IPS-18a (cell line): ENCODE measurements at regions not wholly inside any gene's neighbourhood (a gene's known extent, or its start where the extent isn't known, plus 50 kb on each side); places are given as distances from the start of the nearest gene placed in this dataset.

ENCODE experiments used
- H3K27ac ChIP-seq: one replicate; pipeline ENCODE4 v1.5.1; 2013; ENCODE audit warnings: low read length
- H3K27me3 ChIP-seq: one replicate; pipeline ENCODE4 v1.6.1; 2013; ENCODE audit warnings: mild to moderate bottlenecking, low read length; ENCODE audit not compliant: control insufficient read depth, insufficient read depth
- H3K36me3 ChIP-seq: one replicate; pipeline ENCODE4 v1.6.1; 2013; ENCODE audit warnings: low read depth, low read length; ENCODE audit not compliant: control insufficient read depth
- H3K4me1 ChIP-seq: one replicate; pipeline ENCODE4 v1.6.1; 2013; ENCODE audit warnings: low read depth, low read length; ENCODE audit not compliant: control insufficient read depth
- H3K4me3 ChIP-seq: one replicate; pipeline ENCODE4 v1.5.1; 2013; ENCODE audit warnings: low read length
- H3K9ac ChIP-seq: one replicate; pipeline ENCODE4 v1.6.1; 2013; ENCODE audit warnings: mild to moderate bottlenecking, low read length, moderate library complexity
- H3K9me3 ChIP-seq: one replicate; pipeline ENCODE4 v1.6.1; 2013; ENCODE audit warnings: low read depth, low read length; ENCODE audit not compliant: control insufficient read depth

DNA sequence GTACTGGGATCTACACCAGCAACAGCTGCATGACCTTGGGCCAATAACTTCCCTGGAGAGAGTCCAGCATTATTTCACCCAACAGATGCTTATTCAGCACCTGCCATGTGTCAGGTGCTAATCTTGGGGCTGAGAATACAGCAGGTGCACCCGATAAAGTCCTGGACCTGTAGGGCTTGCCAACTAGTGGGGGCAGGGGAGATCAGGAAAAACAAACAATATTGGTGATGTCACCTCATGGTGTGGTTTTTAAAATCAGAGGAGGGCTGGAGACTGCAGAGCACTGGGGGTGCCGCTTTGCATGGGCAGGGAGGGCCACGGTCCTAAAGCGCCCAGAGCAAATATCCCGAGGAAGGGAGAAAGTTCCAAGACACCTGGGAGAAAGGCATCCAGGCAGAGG is 218.8 kb downstream of the C16orf95 start:
- Histone ChIP-seq H3K4me1 (peaks cover 22% of the 10 kb centered on the region), H3K27me3 (no peaks in the 10 kb centered on the region), H3K36me3 (no peaks in the 10 kb centered on the region), H3K27ac (no peak overlapping the region), H3K9ac (no peak overlapping the region), H3K9me3 (no peaks in the 10 kb centered on the region), H3K4me3 (no peak overlapping the region)

GRCh38 chr16:87098976-87099720 is 218.0 kb downstream of the C16orf95 start:
- Histone ChIP-seq H3K9me3 (no peaks in the 10 kb centered on the region), H3K9ac (no peak overlapping the region), H3K27me3 (no peaks in the 10 kb centered on the region), H3K36me3 (no peaks in the 10 kb centered on the region), H3K27ac (no peak overlapping the region), H3K4me3 (no peak overlapping the region), H3K4me1 (peaks cover 16% of the 10 kb centered on the region)

DNA sequence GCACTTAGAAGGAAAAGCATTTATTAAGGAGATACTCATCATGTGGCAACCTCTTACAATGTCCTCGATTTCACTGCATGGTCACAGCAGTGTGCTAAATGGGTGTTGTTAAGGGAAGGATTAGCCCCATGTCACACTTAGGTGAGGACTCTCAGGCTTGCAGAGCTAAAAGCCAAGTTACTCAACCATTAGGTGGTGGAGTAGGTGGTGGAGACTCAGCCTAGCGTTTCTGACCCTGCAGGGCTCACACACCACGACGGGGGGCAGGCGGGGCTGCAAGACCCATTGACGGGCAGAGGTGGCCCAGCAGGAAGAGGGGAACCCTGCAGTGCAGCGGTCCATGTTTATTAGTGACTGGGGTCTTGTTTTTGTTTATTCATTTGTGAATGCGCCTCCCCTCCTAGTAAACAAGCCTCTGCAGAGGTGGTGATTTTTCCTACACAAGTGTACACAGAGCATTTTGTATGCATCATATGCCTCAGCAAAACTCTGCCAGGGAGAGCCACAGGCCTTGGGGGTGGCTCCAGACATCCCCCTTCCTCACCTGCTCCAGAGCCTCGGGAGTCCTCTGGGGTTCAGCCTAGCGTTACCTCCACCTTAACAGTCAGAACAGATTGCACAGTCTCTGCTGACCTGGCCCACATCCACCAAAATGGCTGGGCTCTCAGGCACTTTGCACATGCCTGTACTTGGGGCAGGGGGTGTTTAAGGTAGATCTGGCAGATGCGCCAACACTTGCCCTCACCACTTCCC is 216.7 kb downstream of the C16orf95 start:
- H3K27ac ChIP-seq = no peak overlapping the region
- H3K9ac ChIP-seq = no peak overlapping the region
- no peaks in the 10 kb centered on the region for H3K27me3 ChIP-seq
- H3K4me3 ChIP-seq = no peak overlapping the region
- H3K36me3 ChIP-seq = no peaks in the 10 kb centered on the region
- no peaks in the 10 kb centered on the region for H3K9me3 ChIP-seq
- peaks cover 10% of the 10 kb centered on the region for H3K4me1 ChIP-seq

GRCh38 chr16:87101903-87102302 is 215.3 kb downstream of the C16orf95 start:
- no peaks in the 10 kb centered on the region for H3K9me3 ChIP-seq
- H3K36me3 ChIP-seq = no peaks in the 10 kb centered on the region
- H3K4me3 ChIP-seq = no peak overlapping the region
- no peak overlapping the region for H3K27ac ChIP-seq
- no peaks in the 10 kb centered on the region for H3K27me3 ChIP-seq
- peaks cover 10% of the 10 kb centered on the region for H3K4me1 ChIP-seq
- no peak overlapping the region for H3K9ac ChIP-seq

- no peaks in the 10 kb centered on the region for H3K27me3 ChIP-seq
- H3K9me3 ChIP-seq = no peaks in the 10 kb centered on the region
- no peak overlapping the region for H3K9ac ChIP-seq
- H3K4me1 ChIP-seq = peaks cover 11% of the 10 kb centered on the region
- H3K4me3 ChIP-seq = no peak overlapping the region
- H3K27ac ChIP-seq = no peak overlapping the region
- H3K36me3 ChIP-seq = no peaks in the 10 kb centered on the region
Measured at GRCh38 chr16:87107201-87107600, 210.0 kb downstream of the C16orf95 start.

DNA sequence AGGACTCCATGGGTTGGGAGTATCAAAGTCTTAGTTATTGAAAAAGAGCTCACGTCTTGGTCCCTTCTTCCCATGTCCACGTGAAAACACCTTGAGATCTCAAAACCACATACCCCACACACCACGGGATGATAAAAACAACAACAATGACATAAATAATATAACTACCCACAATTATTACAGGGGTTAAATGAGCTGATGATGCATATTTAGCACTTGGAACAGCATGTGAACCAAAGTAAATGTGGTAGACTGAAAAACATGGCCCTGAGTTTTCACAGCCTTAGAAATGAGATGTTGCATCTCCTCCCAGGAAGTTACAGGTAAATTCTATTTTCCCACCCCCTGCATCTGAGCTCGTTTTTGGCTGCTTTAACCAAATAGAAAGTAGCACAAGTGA is 208.9 kb downstream of the C16orf95 start:
- Histone ChIP-seq H3K9me3 (no peaks in the 10 kb centered on the region), H3K9ac (no peak overlapping the region), H3K27ac (no peak overlapping the region), H3K4me3 (no peak overlapping the region), H3K27me3 (no peaks in the 10 kb centered on the region), H3K4me1 (peaks cover 11% of the 10 kb centered on the region), H3K36me3 (no peaks in the 10 kb centered on the region)

DNA sequence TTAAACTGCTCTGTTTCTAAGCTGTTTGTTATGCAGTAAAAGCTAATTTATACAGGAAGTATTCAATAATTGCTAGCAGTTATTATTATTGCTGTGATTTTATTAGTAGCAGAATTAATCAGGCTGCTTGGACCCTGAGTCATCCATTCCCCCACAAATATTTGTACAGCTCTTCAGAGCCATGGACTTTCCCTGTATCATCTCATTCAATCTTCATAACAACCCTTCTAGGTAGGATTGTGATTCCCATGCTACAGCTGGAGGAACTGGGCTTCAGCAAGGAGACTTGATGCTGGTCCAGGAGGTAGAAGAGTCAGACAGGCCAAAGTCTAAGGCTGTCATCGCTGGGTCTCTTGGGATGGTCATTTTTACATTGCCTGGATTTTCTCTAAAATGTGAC is 208.3 kb downstream of the C16orf95 start:
- H3K36me3 ChIP-seq = no peaks in the 10 kb centered on the region
- no peak overlapping the region for H3K9ac ChIP-seq
- no peak overlapping the region for H3K4me3 ChIP-seq
- peaks cover 11% of the 10 kb centered on the region for H3K4me1 ChIP-seq
- no peaks in the 10 kb centered on the region for H3K9me3 ChIP-seq
- H3K27me3 ChIP-seq = no peaks in the 10 kb centered on the region
- no peak overlapping the region for H3K27ac ChIP-seq

- peaks cover 4% of the 10 kb centered on the region for H3K4me1 ChIP-seq
- no peak overlapping the region for H3K27ac ChIP-seq
- H3K4me3 ChIP-seq = no peak overlapping the region
- H3K36me3 ChIP-seq = no peaks in the 10 kb centered on the region
- H3K27me3 ChIP-seq = no peaks in the 10 kb centered on the region
- no peak overlapping the region for H3K9ac ChIP-seq
- no peaks in the 10 kb centered on the region for H3K9me3 ChIP-seq
Measured at GRCh38 chr16:87114832-87115231, 202.4 kb downstream of the C16orf95 start.

GRCh38 chr16:87115646-87116045 is 201.5 kb downstream of the C16orf95 start:
- H3K4me3 ChIP-seq = no peak overlapping the region
- no peak overlapping the region for H3K27ac ChIP-seq
- H3K36me3 ChIP-seq = no peaks in the 10 kb centered on the region
- no peak overlapping the region for H3K9ac ChIP-seq
- H3K27me3 ChIP-seq = no peaks in the 10 kb centered on the region
- H3K9me3 ChIP-seq = no peaks in the 10 kb centered on the region
- H3K4me1 ChIP-seq = no peaks in the 10 kb centered on the region

DNA sequence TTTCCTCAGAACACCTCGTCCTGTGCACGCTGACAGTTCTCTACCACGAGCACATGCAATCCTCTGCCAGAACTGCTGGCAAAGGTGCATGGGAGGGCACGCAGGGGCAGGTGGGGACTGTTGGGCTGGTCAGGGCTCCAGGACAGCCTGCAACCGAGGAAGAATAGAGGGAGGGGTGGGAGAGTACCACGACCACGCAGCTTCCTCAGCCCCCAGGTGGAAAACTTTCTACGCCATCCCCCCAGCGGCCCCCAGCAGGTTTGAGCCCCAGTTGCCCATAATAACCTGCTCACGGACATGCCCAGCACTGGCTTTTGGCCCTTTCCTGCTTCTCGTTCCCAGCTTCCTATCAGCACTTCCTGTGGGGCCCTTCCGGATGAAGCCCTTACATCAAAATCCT is 199.3 kb downstream of the C16orf95 start:
- H3K9me3 ChIP-seq = no peaks in the 10 kb centered on the region
- H3K4me1 ChIP-seq = no peaks in the 10 kb centered on the region
- H3K9ac ChIP-seq = no peak overlapping the region
- no peak overlapping the region for H3K4me3 ChIP-seq
- no peaks in the 10 kb centered on the region for H3K27me3 ChIP-seq
- H3K27ac ChIP-seq = no peak overlapping the region
- no peaks in the 10 kb centered on the region for H3K36me3 ChIP-seq

DNA sequence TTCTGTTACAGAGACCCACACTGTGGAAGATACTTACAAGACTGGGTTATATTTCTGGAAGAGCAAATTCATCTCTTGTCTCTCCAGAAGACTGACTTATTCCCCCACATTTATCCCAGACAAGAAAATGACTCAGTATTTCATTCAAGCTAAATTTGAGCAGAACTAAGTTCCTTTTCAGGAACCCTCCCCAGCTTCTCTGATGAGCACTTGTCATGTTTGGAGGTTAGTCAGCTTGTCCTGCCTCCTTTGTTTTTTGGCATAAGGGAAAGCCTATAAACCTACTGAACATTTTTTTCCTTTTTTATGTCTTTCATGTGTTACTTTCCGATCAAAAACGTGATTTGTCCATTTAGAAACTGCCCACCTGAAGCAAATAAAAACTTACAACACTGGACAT is 198.0 kb downstream of the C16orf95 start:
- H3K4me3 ChIP-seq = no peak overlapping the region
- no peak overlapping the region for H3K9ac ChIP-seq
- no peaks in the 10 kb centered on the region for H3K4me1 ChIP-seq

DNA sequence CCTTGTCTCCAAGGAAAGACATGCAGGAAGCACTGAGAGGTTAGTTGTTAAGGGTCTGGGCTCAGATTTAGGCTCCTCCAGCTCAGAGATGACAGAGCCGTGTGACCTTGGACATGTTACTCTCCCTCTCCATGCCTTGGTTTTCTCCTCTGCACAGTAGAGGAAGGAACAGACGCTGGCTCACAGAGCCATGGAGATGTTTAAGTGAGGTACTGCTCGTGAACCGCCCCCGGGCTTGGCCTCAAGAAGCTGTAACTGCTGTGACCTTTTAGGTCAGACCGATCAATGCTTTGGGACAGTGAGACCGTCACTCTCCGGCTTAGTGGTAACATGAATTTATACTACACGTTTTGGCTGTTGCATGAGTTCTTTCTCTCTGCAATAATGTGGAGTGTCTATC is 197.4 kb downstream of the C16orf95 start:
- no peak overlapping the region for H3K27ac ChIP-seq
- H3K27me3 ChIP-seq = no peaks in the 10 kb centered on the region
- H3K4me3 ChIP-seq = no peak overlapping the region
- H3K9me3 ChIP-seq = no peaks in the 10 kb centered on the region
- no peaks in the 10 kb centered on the region for H3K36me3 ChIP-seq
- no peak overlapping the region for H3K9ac ChIP-seq
- H3K4me1 ChIP-seq = no peaks in the 10 kb centered on the region

More for the DNA sequence above, 198.0 kb downstream of the C16orf95 start:
- Histone ChIP-seq H3K27ac (no peak overlapping the region), H3K36me3 (no peaks in the 10 kb centered on the region), H3K27me3 (no peaks in the 10 kb centered on the region), H3K9me3 (no peaks in the 10 kb centered on the region)
